ENCODE measurements at regions not wholly inside any gene's neighbourhood (a gene's known extent, or its start where the extent isn't known, plus 50 kb on each side); places are given as distances from the start of the nearest gene placed in this dataset.

GRCh38 chr21:38994042-38994441 is 188.3 kb downstream of the ETS2 start:
- TF ChIP-seq CTCF (IDR thresholded peaks at IDR 0.05; ENCODE audit: low read depth, low read length) (no peak), POLR2A (IDR thresholded peaks at IDR 0.05; ENCODE audit: extremely low read depth, insufficient read length) (no peak)
